ENCODE measurements at regions not wholly inside any gene's neighbourhood (a gene's known extent, or its start where the extent isn't known, plus 50 kb on each side); places are given as distances from the start of the nearest gene placed in this dataset.

DNA sequence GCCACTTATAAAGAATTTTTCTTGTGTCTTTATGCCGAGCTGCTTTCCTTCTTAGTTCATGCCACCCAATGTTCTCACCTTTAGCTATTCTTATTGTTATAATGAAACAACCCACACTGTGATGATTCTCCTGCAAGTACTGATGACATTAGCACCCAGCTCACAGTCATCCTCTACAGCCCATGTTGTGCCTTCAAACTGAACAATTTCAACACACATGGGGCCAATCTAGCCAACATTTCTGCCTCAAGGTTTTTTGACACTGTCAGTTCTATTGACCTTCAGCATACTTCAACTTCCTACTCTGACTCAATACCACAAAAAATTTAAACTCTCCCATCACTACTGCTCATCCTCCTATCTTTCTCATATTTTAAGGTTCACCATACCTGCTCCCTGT lies 752.4 kb downstream of the FGF9 start:
- TF ChIP-seq, protein P1, sequence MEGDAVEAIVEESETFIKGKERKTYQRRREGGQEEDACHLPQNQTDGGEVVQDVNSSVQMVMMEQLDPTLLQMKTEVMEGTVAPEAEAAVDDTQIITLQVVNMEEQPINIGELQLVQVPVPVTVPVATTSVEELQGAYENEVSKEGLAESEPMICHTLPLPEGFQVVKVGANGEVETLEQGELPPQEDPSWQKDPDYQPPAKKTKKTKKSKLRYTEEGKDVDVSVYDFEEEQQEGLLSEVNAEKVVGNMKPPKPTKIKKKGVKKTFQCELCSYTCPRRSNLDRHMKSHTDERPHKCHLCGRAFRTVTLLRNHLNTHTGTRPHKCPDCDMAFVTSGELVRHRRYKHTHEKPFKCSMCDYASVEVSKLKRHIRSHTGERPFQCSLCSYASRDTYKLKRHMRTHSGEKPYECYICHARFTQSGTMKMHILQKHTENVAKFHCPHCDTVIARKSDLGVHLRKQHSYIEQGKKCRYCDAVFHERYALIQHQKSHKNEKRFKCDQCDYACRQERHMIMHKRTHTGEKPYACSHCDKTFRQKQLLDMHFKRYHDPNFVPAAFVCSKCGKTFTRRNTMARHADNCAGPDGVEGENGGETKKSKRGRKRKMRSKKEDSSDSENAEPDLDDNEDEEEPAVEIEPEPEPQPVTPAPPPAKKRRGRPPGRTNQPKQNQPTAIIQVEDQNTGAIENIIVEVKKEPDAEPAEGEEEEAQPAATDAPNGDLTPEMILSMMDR (IDR thresholded peaks at IDR 0.05; ENCODE audit: low read depth, low read length): no peak
- TF ChIP-seq, protein P2, sequence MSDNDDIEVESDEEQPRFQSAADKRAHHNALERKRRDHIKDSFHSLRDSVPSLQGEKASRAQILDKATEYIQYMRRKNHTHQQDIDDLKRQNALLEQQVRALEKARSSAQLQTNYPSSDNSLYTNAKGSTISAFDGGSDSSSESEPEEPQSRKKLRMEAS (IDR thresholded peaks at IDR 0.05; ENCODE audit: low read depth, low read length): no peak
- no peak for TF ChIP-seq MYC (IDR thresholded peaks at IDR 0.05; ENCODE audit: low read depth, low read length)
- TF ChIP-seq POLR2A (IDR thresholded peaks at IDR 0.05; ENCODE audit: extremely low read depth, insufficient read length): no peak
- H3K4me3 ChIP-seq (ENCODE audit: low read depth, low read length): no peak overlapping the region
- DNase-seq (ENCODE audit: low read depth): no peak

- TF ChIP-seq MYC (IDR thresholded peaks at IDR 0.05; ENCODE audit: low read depth, low read length) (no peak), POLR2A (IDR thresholded peaks at IDR 0.05; ENCODE audit: extremely low read depth, insufficient read length) (no peak)
- TF ChIP-seq, protein P1 (IDR thresholded peaks at IDR 0.05; ENCODE audit: low read depth, low read length): no peak
- TF ChIP-seq, protein P2 (IDR thresholded peaks at IDR 0.05; ENCODE audit: low read depth, low read length): no peak
- no peak overlapping the region for H3K4me3 ChIP-seq (ENCODE audit: low read depth, low read length)
- no peak for DNase-seq (ENCODE audit: low read depth)
Observed at GRCh38 chr13:22425087-22425486, 754.2 kb downstream of the FGF9 start.

DNA sequence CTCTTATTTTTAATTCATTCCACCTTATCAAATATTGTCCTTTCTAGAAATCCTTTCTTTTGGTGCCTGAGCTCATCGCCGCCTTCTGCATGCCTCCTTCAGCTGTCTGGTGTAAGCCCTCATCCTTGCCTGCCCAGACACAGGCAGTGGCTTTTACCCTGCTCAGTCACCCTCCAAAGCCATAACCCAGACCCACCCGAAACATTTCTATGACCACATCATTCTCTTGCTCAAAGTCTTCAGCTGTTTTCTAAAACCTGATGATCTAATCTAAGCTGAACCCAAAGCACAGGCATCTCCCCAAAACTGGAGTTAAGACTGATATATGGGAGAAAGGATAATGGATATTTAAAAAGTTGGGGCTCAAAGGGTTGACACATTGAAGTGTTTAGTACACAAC lies 753.7 kb upstream of the SGCG start:
- no peak for DNase-seq (ENCODE audit: low read depth)
- no peak overlapping the region for H3K4me3 ChIP-seq (ENCODE audit: low read depth, low read length)
- TF ChIP-seq MYC (IDR thresholded peaks at IDR 0.05; ENCODE audit: low read depth, low read length) (no peak), POLR2A (IDR thresholded peaks at IDR 0.05; ENCODE audit: extremely low read depth, insufficient read length) (no peak)
- TF ChIP-seq, protein P1 (IDR thresholded peaks at IDR 0.05; ENCODE audit: low read depth, low read length): no peak
- TF ChIP-seq, protein P2 (IDR thresholded peaks at IDR 0.05; ENCODE audit: low read depth, low read length): no peak

DNA sequence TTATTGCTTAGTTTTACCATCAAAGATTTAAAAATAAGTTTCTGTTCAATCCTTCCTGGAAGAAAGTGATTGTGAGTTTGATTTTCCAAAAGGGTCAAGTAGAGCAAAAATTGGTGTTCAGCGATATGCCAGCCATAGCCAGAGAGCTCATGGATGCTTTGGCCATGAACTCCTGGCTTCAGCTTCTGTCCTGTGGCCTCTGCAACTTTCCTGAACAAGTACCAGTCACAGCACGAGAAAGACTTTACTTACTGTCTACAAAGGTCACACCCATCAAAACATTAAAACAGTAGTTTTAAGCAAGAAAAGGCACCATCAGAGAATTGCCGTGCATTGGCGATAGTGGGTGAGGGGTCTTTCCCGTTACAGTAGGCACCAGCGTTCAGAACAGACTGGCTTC lies 753.0 kb upstream of the SGCG start:
- no peak overlapping the region for H3K4me3 ChIP-seq (ENCODE audit: low read depth, low read length)
- DNase-seq (ENCODE audit: low read depth): no peak
- TF ChIP-seq, protein P2 (IDR thresholded peaks at IDR 0.05; ENCODE audit: low read depth, low read length): no peak
- TF ChIP-seq MYC (IDR thresholded peaks at IDR 0.05; ENCODE audit: low read depth, low read length): no peak
- TF ChIP-seq POLR2A (IDR thresholded peaks at IDR 0.05; ENCODE audit: extremely low read depth, insufficient read length): no peak
- TF ChIP-seq, protein P1 (IDR thresholded peaks at IDR 0.05; ENCODE audit: low read depth, low read length): no peak

GRCh38 chr13:22428188-22428828 lies 752.5 kb upstream of the SGCG start:
- DNase-seq (ENCODE audit: low read depth): no peak
- no peak overlapping the region for H3K4me3 ChIP-seq (ENCODE audit: low read depth, low read length)
- TF ChIP-seq, protein P2 (IDR thresholded peaks at IDR 0.05; ENCODE audit: low read depth, low read length): no peak
- TF ChIP-seq POLR2A (IDR thresholded peaks at IDR 0.05; ENCODE audit: extremely low read depth, insufficient read length): no peak
- TF ChIP-seq, protein P1 (IDR thresholded peaks at IDR 0.05; ENCODE audit: low read depth, low read length): no peak
- no peak for TF ChIP-seq MYC (IDR thresholded peaks at IDR 0.05; ENCODE audit: low read depth, low read length)
